HepG2 (cell line): ENCODE measurements at regions not wholly inside any gene's neighbourhood (a gene's known extent, or its start where the extent isn't known, plus 50 kb on each side); places are given as distances from the start of the nearest gene placed in this dataset.

Experiments used
- CBX2 ChIP-seq, 2 experiments: fragments of 200-600 bp in 1 of 2; sonication (generic); formaldehyde crosslinking in 1 of 2; IDR thresholded peaks; 2 replicates each; pipeline versions ENCODE4 v1.7.0 to v1.8.1; 2018 to 2022; ENCODE audit warnings: low read depth in 2 of 2, low read length in 1 of 2, mild to moderate bottlenecking in 1 of 2, missing genetic modification reagents in 1 of 2
- FOXA1 ChIP-seq, 2 experiments: fragments of 450-650 bp in 1 of 2; sonication (generic) in 1 of 2; formaldehyde crosslinking in 1 of 2; IDR thresholded peaks; 2 replicates each; pipeline versions ENCODE4 v1.4.0 to v1.6.1; 2016 to 2020; ENCODE audit warnings: missing genetic modification reagents in 1 of 2
- GATAD2A ChIP-seq: IDR thresholded peaks from 2 replicates; pipeline ENCODE4 v1.6.1; 2016
- MZF1 ChIP-seq: sonication (generic); formaldehyde crosslinking; IDR thresholded peaks from 2 replicates; pipeline ENCODE4 v1.8.1; 2023; ENCODE audit warnings: mild to moderate bottlenecking, missing genetic modification reagents, borderline replicate concordance
- NBN ChIP-seq: fragments of 450-650 bp; conservative IDR thresholded peaks from 2 replicates; pipeline ENCODE4 v1.6.1; 2017
- NFE2L1 ChIP-seq: sonication (generic); formaldehyde crosslinking; IDR thresholded peaks from 2 replicates; pipeline ENCODE4 v1.4.0; 2020; ENCODE audit warnings: missing genetic modification reagents, mild to moderate bottlenecking, borderline replicate concordance
- RXRA ChIP-seq: sonication (generic); formaldehyde crosslinking; IDR thresholded peaks from 2 replicates; pipeline ENCODE4 v1.5.1; 2020; ENCODE audit warnings: missing genetic modification reagents
- SIX1 ChIP-seq: sonication (generic); formaldehyde crosslinking; IDR thresholded peaks from 2 replicates; pipeline ENCODE4 v1.4.0; 2020; ENCODE audit warnings: missing genetic modification reagents, borderline replicate concordance
- SOX13 ChIP-seq, 3 experiments: fragments of 450-650 bp in 1 of 3; sonication (generic) in 1 of 3; formaldehyde crosslinking in 1 of 3; IDR thresholded peaks in 2 of 3; conservative IDR thresholded peaks in 1 of 3; 2 replicates each; pipeline versions ENCODE4 v1.5.0 to v1.6.1; 2016 to 2020; ENCODE audit warnings: antibody characterized with exemption in 1 of 3, mild to moderate bottlenecking in 1 of 3, missing compliant biosample characterization in 1 of 3, missing genetic modification reagents in 1 of 3, moderate library complexity in 1 of 3
- STAT5B ChIP-seq: sonication (generic); formaldehyde crosslinking; IDR thresholded peaks from 2 replicates; pipeline ENCODE4 v1.4.0; 2020; ENCODE audit warnings: missing genetic modification reagents
- ZNF20 ChIP-seq: sonication (generic); formaldehyde crosslinking; IDR thresholded peaks from 2 replicates; pipeline ENCODE4 v1.4.0; 2020; ENCODE audit warnings: mild to moderate bottlenecking, moderate library complexity, missing genetic modification reagents
- ZNF264 ChIP-seq: sonication (generic); formaldehyde crosslinking; IDR thresholded peaks from 2 replicates; pipeline ENCODE4 v1.4.0; 2020; ENCODE audit warnings: missing genetic modification reagents
- ZNF879 ChIP-seq: sonication (generic); formaldehyde crosslinking; IDR thresholded peaks from 2 replicates; pipeline ENCODE4 v1.8.1; 2023; ENCODE audit warnings: missing genetic modification reagents
- TF ChIP-seq, protein P1 (sequence below): sonication (generic); formaldehyde crosslinking; IDR thresholded peaks from 2 replicates; pipeline ENCODE4 v1.4.0; 2020; ENCODE audit warnings: missing genetic modification reagents
- TF ChIP-seq, protein P2 (sequence below): sonication (generic); formaldehyde crosslinking; IDR thresholded peaks from 2 replicates; pipeline ENCODE4 v1.8.0; 2022; ENCODE audit warnings: missing genetic modification reagents, low read depth, mild to moderate bottlenecking, borderline replicate concordance
- TF ChIP-seq, protein P3 (sequence below): sonication (generic); formaldehyde crosslinking; IDR thresholded peaks from 2 replicates; pipeline ENCODE4 v1.5.0; 2020; ENCODE audit warnings: mild to moderate bottlenecking, missing genetic modification reagents
- TF ChIP-seq, protein P4 (sequence below): sonication (generic); formaldehyde crosslinking; IDR thresholded peaks from 2 replicates; pipeline ENCODE4 v1.4.0; 2020; ENCODE audit warnings: low read depth, mild to moderate bottlenecking, missing genetic modification reagents
- TF ChIP-seq, protein P5 (sequence below): IDR thresholded peaks from 2 replicates; pipeline ENCODE4 v1.6.1; 2012; ENCODE audit warnings: low read depth, low read length, improper control_type of control experiment

DNA sequence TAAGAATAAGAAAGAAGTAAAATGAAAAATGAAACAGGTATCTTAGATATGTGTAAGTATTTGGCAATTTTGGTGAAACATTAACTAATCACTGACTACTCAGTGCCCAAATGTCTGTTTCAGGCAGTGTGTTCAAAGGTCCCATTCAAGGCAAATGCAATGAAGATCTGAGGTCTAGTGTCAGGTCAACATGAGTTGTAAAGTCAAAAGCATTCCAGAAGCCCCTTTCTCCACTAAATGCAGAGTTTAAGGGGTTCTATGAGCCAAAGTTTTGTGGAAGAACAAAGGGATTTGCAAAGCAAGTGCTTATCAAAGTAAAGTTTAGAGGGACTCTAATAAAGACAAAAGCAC is 71.0 kb upstream of the GPBP1 start (continued):
- TF ChIP-seq, protein P1, sequence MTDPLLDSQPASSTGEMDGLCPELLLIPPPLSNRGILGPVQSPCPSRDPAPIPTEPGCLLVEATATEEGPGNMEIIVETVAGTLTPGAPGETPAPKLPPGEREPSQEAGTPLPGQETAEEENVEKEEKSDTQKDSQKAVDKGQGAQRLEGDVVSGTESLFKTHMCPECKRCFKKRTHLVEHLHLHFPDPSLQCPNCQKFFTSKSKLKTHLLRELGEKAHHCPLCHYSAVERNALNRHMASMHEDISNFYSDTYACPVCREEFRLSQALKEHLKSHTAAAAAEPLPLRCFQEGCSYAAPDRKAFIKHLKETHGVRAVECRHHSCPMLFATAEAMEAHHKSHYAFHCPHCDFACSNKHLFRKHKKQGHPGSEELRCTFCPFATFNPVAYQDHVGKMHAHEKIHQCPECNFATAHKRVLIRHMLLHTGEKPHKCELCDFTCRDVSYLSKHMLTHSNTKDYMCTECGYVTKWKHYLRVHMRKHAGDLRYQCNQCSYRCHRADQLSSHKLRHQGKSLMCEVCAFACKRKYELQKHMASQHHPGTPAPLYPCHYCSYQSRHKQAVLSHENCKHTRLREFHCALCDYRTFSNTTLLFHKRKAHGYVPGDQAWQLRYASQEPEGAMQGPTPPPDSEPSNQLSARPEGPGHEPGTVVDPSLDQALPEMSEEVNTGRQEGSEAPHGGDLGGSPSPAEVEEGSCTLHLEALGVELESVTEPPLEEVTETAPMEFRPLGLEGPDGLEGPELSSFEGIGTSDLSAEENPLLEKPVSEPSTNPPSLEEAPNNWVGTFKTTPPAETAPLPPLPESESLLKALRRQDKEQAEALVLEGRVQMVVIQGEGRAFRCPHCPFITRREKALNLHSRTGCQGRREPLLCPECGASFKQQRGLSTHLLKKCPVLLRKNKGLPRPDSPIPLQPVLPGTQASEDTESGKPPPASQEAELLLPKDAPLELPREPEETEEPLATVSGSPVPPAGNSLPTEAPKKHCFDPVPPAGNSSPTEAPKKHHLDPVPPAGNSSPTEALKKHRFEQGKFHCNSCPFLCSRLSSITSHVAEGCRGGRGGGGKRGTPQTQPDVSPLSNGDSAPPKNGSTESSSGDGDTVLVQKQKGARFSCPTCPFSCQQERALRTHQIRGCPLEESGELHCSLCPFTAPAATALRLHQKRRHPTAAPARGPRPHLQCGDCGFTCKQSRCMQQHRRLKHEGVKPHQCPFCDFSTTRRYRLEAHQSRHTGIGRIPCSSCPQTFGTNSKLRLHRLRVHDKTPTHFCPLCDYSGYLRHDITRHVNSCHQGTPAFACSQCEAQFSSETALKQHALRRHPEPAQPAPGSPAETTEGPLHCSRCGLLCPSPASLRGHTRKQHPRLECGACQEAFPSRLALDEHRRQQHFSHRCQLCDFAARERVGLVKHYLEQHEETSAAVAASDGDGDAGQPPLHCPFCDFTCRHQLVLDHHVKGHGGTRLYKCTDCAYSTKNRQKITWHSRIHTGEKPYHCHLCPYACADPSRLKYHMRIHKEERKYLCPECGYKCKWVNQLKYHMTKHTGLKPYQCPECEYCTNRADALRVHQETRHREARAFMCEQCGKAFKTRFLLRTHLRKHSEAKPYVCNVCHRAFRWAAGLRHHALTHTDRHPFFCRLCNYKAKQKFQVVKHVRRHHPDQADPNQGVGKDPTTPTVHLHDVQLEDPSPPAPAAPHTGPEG (CRISPR knock-in tag) = no peak
- TF ChIP-seq ZNF264 (CRISPR knock-in tag) = no peak
- no peak for TF ChIP-seq ZNF879 (CRISPR knock-in tag)
- TF ChIP-seq SIX1 = peak; percentile 68
- TF ChIP-seq NBN = no peak
- TF ChIP-seq RXRA (CRISPR knock-in tag) = no peak; the same call in 1 of the 2 replicates
- TF ChIP-seq, protein P2, sequence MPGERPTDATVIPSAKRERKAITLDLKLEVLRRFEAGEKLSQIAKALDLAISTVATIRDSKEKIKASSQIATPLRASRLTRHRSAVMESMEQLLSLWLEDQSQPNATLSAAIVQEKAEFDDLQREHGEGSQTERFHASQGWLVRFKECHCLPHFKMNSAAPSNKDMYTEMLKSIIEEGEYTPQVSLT (CRISPR knock-in tag) = no peak
- TF ChIP-seq, protein P3, sequence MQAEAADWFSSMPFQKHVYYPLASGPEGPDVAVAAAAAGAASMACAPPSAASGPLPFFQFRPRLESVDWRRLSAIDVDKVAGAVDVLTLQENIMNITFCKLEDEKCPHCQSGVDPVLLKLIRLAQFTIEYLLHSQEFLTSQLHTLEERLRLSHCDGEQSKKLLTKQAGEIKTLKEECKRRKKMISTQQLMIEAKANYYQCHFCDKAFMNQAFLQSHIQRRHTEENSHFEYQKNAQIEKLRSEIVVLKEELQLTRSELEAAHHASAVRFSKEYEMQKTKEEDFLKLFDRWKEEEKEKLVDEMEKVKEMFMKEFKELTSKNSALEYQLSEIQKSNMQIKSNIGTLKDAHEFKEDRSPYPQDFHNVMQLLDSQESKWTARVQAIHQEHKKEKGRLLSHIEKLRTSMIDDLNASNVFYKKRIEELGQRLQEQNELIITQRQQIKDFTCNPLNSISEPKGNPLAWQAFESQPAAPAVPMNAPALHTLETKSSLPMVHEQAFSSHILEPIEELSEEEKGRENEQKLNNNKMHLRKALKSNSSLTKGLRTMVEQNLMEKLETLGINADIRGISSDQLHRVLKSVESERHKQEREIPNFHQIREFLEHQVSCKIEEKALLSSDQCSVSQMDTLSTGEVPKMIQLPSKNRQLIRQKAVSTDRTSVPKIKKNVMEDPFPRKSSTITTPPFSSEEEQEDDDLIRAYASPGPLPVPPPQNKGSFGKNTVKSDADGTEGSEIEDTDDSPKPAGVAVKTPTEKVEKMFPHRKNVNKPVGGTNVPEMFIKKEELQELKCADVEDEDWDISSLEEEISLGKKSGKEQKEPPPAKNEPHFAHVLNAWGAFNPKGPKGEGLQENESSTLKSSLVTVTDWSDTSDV (CRISPR knock-in tag) = no peak
- no peak for TF ChIP-seq FOXA1 (IDR thresholded peaks at IDR 0.05)
- TF ChIP-seq FOXA1 (CRISPR knock-in tag; IDR thresholded peaks at IDR 0.05) = peak; percentile 74
- no peak for TF ChIP-seq NFE2L1 (CRISPR knock-in tag)
- no peak for TF ChIP-seq CBX2 (IDR thresholded peaks at IDR 0.05; ENCODE audit: low read depth, low read length)
- TF ChIP-seq CBX2 (CRISPR knock-in tag; IDR thresholded peaks at IDR 0.05; ENCODE audit: low read depth) = no peak
- TF ChIP-seq, protein P4, sequence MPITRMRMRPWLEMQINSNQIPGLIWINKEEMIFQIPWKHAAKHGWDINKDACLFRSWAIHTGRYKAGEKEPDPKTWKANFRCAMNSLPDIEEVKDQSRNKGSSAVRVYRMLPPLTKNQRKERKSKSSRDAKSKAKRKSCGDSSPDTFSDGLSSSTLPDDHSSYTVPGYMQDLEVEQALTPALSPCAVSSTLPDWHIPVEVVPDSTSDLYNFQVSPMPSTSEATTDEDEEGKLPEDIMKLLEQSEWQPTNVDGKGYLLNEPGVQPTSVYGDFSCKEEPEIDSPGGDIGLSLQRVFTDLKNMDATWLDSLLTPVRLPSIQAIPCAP (CRISPR knock-in tag) = no peak
- TF ChIP-seq STAT5B (CRISPR knock-in tag) = no peak
- TF ChIP-seq SOX13 (IDR thresholded peaks at IDR 0.05) = no peak
- peak in 1 of 2 experiments; percentile 86; a peak in 2 of 4 replicates for TF ChIP-seq SOX13 (CRISPR knock-in tag; conservative IDR thresholded peaks at IDR 0.05 in 1 of 2, IDR thresholded peaks at IDR 0.05 in 1 of 2)
- TF ChIP-seq ZNF20 (CRISPR knock-in tag) = no peak
- TF ChIP-seq GATAD2A (CRISPR knock-in tag) = peak; percentile 67
- TF ChIP-seq MZF1 (CRISPR knock-in tag) = no peak
- TF ChIP-seq, protein P5, sequence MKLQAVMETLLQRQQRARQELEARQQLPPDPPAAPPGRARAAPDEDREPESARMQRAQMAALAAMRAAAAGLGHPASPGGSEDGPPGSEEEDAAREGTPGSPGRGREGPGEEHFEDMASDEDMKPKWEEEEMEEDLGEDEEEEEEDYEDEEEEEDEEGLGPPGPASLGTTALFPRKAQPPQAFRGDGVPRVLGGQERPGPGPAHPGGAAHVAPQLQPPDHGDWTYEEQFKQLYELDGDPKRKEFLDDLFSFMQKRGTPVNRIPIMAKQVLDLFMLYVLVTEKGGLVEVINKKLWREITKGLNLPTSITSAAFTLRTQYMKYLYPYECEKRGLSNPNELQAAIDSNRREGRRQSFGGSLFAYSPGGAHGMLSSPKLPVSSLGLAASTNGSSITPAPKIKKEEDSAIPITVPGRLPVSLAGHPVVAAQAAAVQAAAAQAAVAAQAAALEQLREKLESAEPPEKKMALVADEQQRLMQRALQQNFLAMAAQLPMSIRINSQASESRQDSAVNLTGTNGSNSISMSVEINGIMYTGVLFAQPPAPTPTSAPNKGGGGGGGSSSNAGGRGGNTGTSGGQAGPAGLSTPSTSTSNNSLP = peak; percentile 90
